Jurkat, Clone E6-1 (cell line): ENCODE measurements at regions not wholly inside any gene's neighbourhood (a gene's known extent, or its start where the extent isn't known, plus 50 kb on each side); places are given as distances from the start of the nearest gene placed in this dataset.

Source experiments
- DNase-seq: peaks from one replicate; pipeline ENCODE4 v3.0.0-alpha.2; 2011; ENCODE audit warnings: low read depth, low spot score
- H3K4me3 ChIP-seq: 2 replicates; pipeline ENCODE4 v1.5.1; 2011; ENCODE audit warnings: mild to moderate bottlenecking, low read length, control low read depth, moderate library complexity

GRCh38 chr4:127555106-127555505 lies 77.7 kb upstream of the INTU start:
- no peak overlapping the region for H3K4me3 ChIP-seq
- no peak for DNase-seq

GRCh38 chr4:127558088-127558487 lies 74.7 kb upstream of the INTU start:
- no peak overlapping the region for H3K4me3 ChIP-seq
- DNase-seq, result no peak

GRCh38 chr4:127558489-127559407 lies 74.0 kb upstream of the INTU start:
- H3K4me3 ChIP-seq, result no peak overlapping the region
- no peak for DNase-seq

- H3K4me3 ChIP-seq, result no peak overlapping the region
- DNase-seq, result no peak
Observed at GRCh38 chr4:127559981-127560380, 72.8 kb upstream of the INTU start.

GRCh38 chr4:127560755-127561154 lies 72.0 kb upstream of the INTU start:
- DNase-seq, result no peak

GRCh38 chr4:127574643-127575042 lies 58.1 kb upstream of the INTU start:
- no peak for DNase-seq
- H3K4me3 ChIP-seq, result no peak overlapping the region

More at GRCh38 chr4:127560755-127561154, 72.0 kb upstream of the INTU start:
- H3K4me3 ChIP-seq, result no peak overlapping the region

GRCh38 chr4:127575888-127576287 lies 56.9 kb upstream of the INTU start:
- no peak overlapping the region for H3K4me3 ChIP-seq
- DNase-seq, result no peak

GRCh38 chr4:127578491-127578890 lies 54.3 kb upstream of the INTU start:
- H3K4me3 ChIP-seq, result no peak overlapping the region
- DNase-seq, result no peak

GRCh38 chr4:127578967-127579366 lies 53.8 kb upstream of the INTU start:
- DNase-seq, result no peak
- no peak overlapping the region for H3K4me3 ChIP-seq

- no peak overlapping the region for H3K4me3 ChIP-seq
- no peak for DNase-seq
Observed at GRCh38 chr4:127579821-127580220, 52.9 kb upstream of the INTU start.

GRCh38 chr4:127580300-127580699 lies 52.5 kb upstream of the INTU start:
- H3K4me3 ChIP-seq, result no peak overlapping the region
- DNase-seq, result no peak

GRCh38 chr4:127580891-127581290 lies 51.9 kb upstream of the INTU start:
- no peak for DNase-seq
- H3K4me3 ChIP-seq, result no peak overlapping the region
